NB4 (cell line): ENCODE measurements at regions not wholly inside any gene's neighbourhood (a gene's known extent, or its start where the extent isn't known, plus 50 kb on each side); places are given as distances from the start of the nearest gene placed in this dataset.

Experiments used
- DNase-seq: peaks from one replicate; pipeline ENCODE4 v3.0.0; 2010; ENCODE audit warnings: low read depth
- H3K4me3 ChIP-seq: one replicate; pipeline ENCODE4 v1.5.1; 2011; ENCODE audit warnings: mild to moderate bottlenecking, low read depth, low read length, moderate library complexity
- CTCF ChIP-seq: IDR thresholded peaks from one replicate; pipeline ENCODE4 v1.5.1; 2012; ENCODE audit warnings: low read depth, low read length
- MAX ChIP-seq: IDR thresholded peaks from 2 replicates; pipeline ENCODE4 v1.6.1; 2011; ENCODE audit warnings: low read depth, low read length
- MYC ChIP-seq: IDR thresholded peaks from 2 replicates; pipeline ENCODE4 v1.6.1; 2011; ENCODE audit warnings: low read depth, low read length
- POLR2A ChIP-seq: IDR thresholded peaks from 2 replicates; pipeline ENCODE4 v1.6.1; 2011; ENCODE audit warnings: mild to moderate bottlenecking; ENCODE audit not compliant: insufficient read length; ENCODE audit errors: extremely low read depth

GRCh38 chr9:95645579-95645978 is 128.8 kb upstream of the PTCH1 start:
- no peak overlapping the region for H3K4me3 ChIP-seq
- no peak for DNase-seq
- TF ChIP-seq MYC, result no peak

- TF ChIP-seq CTCF, result no peak
- TF ChIP-seq MAX, result no peak
- no peak for TF ChIP-seq POLR2A
- TF ChIP-seq MYC, result no peak
- no peak overlapping the region for H3K4me3 ChIP-seq
- no peak for DNase-seq
Measured at GRCh38 chr9:95644377-95644776, 127.6 kb upstream of the PTCH1 start.

DNA sequence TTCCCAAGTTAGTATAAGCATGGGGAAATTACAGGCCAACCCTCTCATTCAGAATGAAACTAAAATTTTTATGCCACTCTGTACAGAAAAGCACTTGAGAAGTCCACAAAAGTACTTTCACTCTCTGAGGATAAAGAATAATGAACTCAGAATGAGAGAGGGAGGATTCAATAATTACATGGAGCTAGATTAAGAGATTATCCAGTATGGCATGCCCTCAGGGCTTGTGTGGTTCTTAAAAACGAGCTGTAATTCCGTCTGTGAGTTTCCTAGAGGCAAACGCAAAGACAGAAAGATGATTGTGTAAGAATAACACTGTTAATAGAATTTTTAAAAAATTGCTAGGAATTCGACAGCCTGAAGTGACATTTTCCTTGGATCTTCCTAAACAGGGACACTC is 126.8 kb upstream of the PTCH1 start:
- H3K4me3 ChIP-seq, result no peak overlapping the region
- TF ChIP-seq MYC, result no peak
- no peak for TF ChIP-seq POLR2A
- TF ChIP-seq MAX, result no peak
- no peak for TF ChIP-seq CTCF

DNA sequence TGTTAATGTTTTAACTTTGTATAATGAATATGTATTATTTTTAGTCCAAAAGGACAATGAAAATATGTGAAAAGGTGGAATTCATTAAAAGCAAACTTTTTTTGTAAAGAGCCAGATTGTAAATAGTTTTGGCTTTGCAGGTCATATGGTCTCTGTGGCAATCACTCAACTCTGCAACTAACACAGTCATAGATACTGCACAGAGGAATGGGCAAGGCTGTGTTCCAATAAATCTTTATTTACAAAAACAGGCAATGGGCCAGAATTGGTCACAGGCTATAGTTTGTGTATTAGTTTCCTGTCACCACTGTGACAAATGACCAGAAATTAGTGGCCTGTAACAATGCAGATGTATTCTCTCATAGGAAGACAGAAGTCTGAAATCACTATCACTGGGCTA is 125.4 kb upstream of the PTCH1 start:
- TF ChIP-seq MYC (no peak), CTCF (no peak), MAX (no peak), POLR2A (no peak)
- no peak overlapping the region for H3K4me3 ChIP-seq
- no peak for DNase-seq

More for the DNA sequence above, 126.8 kb upstream of the PTCH1 start:
- DNase-seq, result no peak

- no peak overlapping the region for H3K4me3 ChIP-seq
- DNase-seq, result no peak
- TF ChIP-seq POLR2A, result no peak
- TF ChIP-seq CTCF, result no peak
- TF ChIP-seq MYC, result no peak
Measured at GRCh38 chr9:95641586-95641985, 124.8 kb upstream of the PTCH1 start.

GRCh38 chr9:95640336-95640735 is 123.6 kb upstream of the PTCH1 start:
- TF ChIP-seq MAX, result no peak
- TF ChIP-seq POLR2A, result no peak
- no peak for TF ChIP-seq CTCF
- TF ChIP-seq MYC, result no peak
- no peak for DNase-seq
- H3K4me3 ChIP-seq, result no peak overlapping the region
